OCI-LY7 (cell line): ENCODE measurements at regions not wholly inside any gene's neighbourhood (a gene's known extent, or its start where the extent isn't known, plus 50 kb on each side); places are given as distances from the start of the nearest gene placed in this dataset.

Source experiments
- BruUV-seq: library from RNA; stranded (reverse); fragments of 400-500 nt; replicated peaks from 2 replicates; lab custom pipeline; 2021; lab: Mats Ljungman, UMichigan
- CTCF ChIA-PET: fragments of 300-600 bp; sonication (Branson Sonifier 250); formaldehyde crosslinking; loops from one replicate; lab custom pipeline; 2022; ENCODE audit warnings: antibody characterized with exemption; ENCODE audit not compliant: unreplicated experiment; lab: Charles Lee
- POLR2A ChIA-PET: fragments of 300-600 bp; sonication (Branson Sonifier 250); formaldehyde crosslinking; loops from one replicate; lab custom pipeline; 2022; ENCODE audit warnings: antibody characterized with exemption; lab: Charles Lee
- DNase-seq: peaks from one replicate; pipeline ENCODE4 v3.0.0-alpha.2; 2015; ENCODE audit warnings: low spot score
- H2AFZ ChIP-seq: fragments of 200-600 bp; sonication (generic), shearing (Covaris generic); 2 replicates; pipeline ENCODE4 v1.6.1; 2014; ENCODE audit warnings: mild to moderate bottlenecking, antibody characterized with exemption, low read length, moderate library complexity
- H3K27ac ChIP-seq: fragments of 200-600 bp; sonication (generic); 2 replicates; pipeline ENCODE4 v1.5.1; 2014; ENCODE audit warnings: mixed run types, low read depth, mild to moderate bottlenecking, moderate library complexity, low read length, inconsistent platforms; ENCODE audit not compliant: poor library complexity, severe bottlenecking
- H3K36me3 ChIP-seq: fragments of 200-600 bp; sonication (generic); 2 replicates; pipeline ENCODE4 v1.6.1; 2014; ENCODE audit warnings: mild to moderate bottlenecking, antibody characterized with exemption, low read length, moderate library complexity, mixed read lengths; ENCODE audit not compliant: insufficient read depth
- H3K4me1 ChIP-seq: fragments of 200-600 bp; sonication (generic); 2 replicates; pipeline ENCODE4 v1.5.1; 2014; ENCODE audit warnings: mild to moderate bottlenecking, low read length; ENCODE audit not compliant: insufficient read depth, poor library complexity, severe bottlenecking
- H3K4me2 ChIP-seq: fragments of 200-600 bp; sonication (generic); 2 replicates; pipeline ENCODE4 v1.6.1; 2014; ENCODE audit warnings: mild to moderate bottlenecking, low read length
- H3K4me3 ChIP-seq: fragments of 200-600 bp; sonication (generic); 2 replicates; pipeline ENCODE4 v1.5.1; 2014; ENCODE audit warnings: mild to moderate bottlenecking, low read depth, low read length; ENCODE audit not compliant: poor library complexity, severe bottlenecking
- H3K79me2 ChIP-seq: fragments of 200-600 bp; sonication (generic); 2 replicates; pipeline ENCODE4 v1.6.1; 2016; ENCODE audit warnings: low read depth, mild to moderate bottlenecking, low read length, moderate library complexity, mixed read lengths; ENCODE audit not compliant: insufficient read depth
- H3K9me2 ChIP-seq: fragments of 200-600 bp; sonication (generic); 2 replicates; pipeline ENCODE4 v1.6.1; 2016; ENCODE audit warnings: mild to moderate bottlenecking, low read length, mixed read lengths; ENCODE audit not compliant: insufficient read depth
- H3K9me3 ChIP-seq: fragments of 200-600 bp; sonication (generic); 2 replicates; pipeline ENCODE4 v1.6.1; 2014; ENCODE audit warnings: mild to moderate bottlenecking, mixed run types, low read length, mixed read lengths
- H4K20me1 ChIP-seq: fragments of 200-600 bp; sonication (generic); 2 replicates; pipeline ENCODE4 v1.6.1; 2014; ENCODE audit warnings: mild to moderate bottlenecking, antibody characterized with exemption, low read length, moderate library complexity, mixed read lengths; ENCODE audit not compliant: insufficient read depth
- EZH2phosphoT487 ChIP-seq: fragments of 200-600 bp; sonication (generic); IDR thresholded peaks from 2 replicates; pipeline ENCODE4 v1.6.1; 2018; ENCODE audit warnings: low read depth, borderline replicate concordance, mild to moderate bottlenecking, mixed run types, antibody characterized with exemption, low read length, moderate library complexity, mixed read lengths
- intact Hi-C: fragments of 100-400 bp; cut with micrococcal nuclease; formaldehyde crosslinking; loops from one replicate; pipeline ENCODE4 v1.10.0; 2022; ENCODE audit not compliant: unreplicated experiment
- TF ChIP-seq, protein P1 (sequence below): fragments of 200-600 bp; sonication (generic); conservative IDR thresholded peaks from 2 replicates; pipeline ENCODE4 v1.5.1; 2014; ENCODE audit warnings: mild to moderate bottlenecking, antibody characterized with exemption, low read length, moderate library complexity, mixed read lengths

- no peaks in the 10 kb centered on the region for H3K4me1 ChIP-seq
- DNase-seq: no peak
- no peaks in the 10 kb centered on the region for H3K36me3 ChIP-seq
- no peak overlapping the region for H3K27ac ChIP-seq
- CTCF ChIA-PET: no interaction called here
- intact Hi-C loops: no loop called here
- H3K9me3 ChIP-seq: no peaks in the 10 kb centered on the region
- no peak overlapping the region for H2AFZ ChIP-seq
- POLR2A ChIA-PET: no interaction called here
- H3K9me2 ChIP-seq: no peaks in the 10 kb centered on the region
- H4K20me1 ChIP-seq: no peaks in the 10 kb centered on the region
- no TSS peak for BruUV-seq
- TF ChIP-seq, protein P1, sequence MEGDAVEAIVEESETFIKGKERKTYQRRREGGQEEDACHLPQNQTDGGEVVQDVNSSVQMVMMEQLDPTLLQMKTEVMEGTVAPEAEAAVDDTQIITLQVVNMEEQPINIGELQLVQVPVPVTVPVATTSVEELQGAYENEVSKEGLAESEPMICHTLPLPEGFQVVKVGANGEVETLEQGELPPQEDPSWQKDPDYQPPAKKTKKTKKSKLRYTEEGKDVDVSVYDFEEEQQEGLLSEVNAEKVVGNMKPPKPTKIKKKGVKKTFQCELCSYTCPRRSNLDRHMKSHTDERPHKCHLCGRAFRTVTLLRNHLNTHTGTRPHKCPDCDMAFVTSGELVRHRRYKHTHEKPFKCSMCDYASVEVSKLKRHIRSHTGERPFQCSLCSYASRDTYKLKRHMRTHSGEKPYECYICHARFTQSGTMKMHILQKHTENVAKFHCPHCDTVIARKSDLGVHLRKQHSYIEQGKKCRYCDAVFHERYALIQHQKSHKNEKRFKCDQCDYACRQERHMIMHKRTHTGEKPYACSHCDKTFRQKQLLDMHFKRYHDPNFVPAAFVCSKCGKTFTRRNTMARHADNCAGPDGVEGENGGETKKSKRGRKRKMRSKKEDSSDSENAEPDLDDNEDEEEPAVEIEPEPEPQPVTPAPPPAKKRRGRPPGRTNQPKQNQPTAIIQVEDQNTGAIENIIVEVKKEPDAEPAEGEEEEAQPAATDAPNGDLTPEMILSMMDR: no peak
- TF ChIP-seq EZH2phosphoT487: no peak
- H3K4me2 ChIP-seq: no peak overlapping the region
- no peaks in the 10 kb centered on the region for H3K79me2 ChIP-seq
- H3K4me3 ChIP-seq: no peak overlapping the region
These were observed 111.8 kb upstream of the GDF10 start for GRCh38 chr10:47188156-47188555.

DNA sequence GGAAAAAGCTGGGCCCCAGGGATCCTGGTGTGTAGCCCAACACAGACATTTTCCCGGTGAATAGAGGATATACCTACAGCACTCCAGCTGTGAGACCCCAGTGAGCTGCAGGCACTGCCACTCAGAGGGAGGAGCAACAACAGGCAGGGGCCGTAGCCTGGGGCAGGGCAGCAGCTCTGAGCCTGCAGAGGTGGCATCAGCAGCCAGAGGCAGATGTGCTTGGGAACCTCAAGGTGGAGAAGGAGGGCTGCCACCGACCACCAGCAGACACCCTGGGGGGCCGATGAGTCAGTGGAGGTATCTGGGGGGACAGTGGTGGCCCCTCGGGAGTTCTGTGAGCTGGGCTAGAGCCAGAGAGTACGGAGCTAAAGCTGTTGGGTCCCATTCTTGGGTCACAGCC lies 110.2 kb upstream of the GDF10 start:
- CTCF ChIA-PET: no interaction called here
- BruUV-seq: no TSS peak
- H3K36me3 ChIP-seq: no peaks in the 10 kb centered on the region
- DNase-seq: no peak
- H3K4me2 ChIP-seq: no peak overlapping the region
- no peak overlapping the region for H3K27ac ChIP-seq
- no peak overlapping the region for H3K4me3 ChIP-seq
- POLR2A ChIA-PET: no interaction called here
- TF ChIP-seq EZH2phosphoT487: no peak
- TF ChIP-seq, protein P1: no peak
- H3K4me1 ChIP-seq: no peaks in the 10 kb centered on the region
- H3K9me3 ChIP-seq: no peaks in the 10 kb centered on the region
- no peaks in the 10 kb centered on the region for H3K9me2 ChIP-seq
- H4K20me1 ChIP-seq: no peaks in the 10 kb centered on the region
- no peak overlapping the region for H2AFZ ChIP-seq
- no peaks in the 10 kb centered on the region for H3K79me2 ChIP-seq
- intact Hi-C loops: no loop called here

DNA sequence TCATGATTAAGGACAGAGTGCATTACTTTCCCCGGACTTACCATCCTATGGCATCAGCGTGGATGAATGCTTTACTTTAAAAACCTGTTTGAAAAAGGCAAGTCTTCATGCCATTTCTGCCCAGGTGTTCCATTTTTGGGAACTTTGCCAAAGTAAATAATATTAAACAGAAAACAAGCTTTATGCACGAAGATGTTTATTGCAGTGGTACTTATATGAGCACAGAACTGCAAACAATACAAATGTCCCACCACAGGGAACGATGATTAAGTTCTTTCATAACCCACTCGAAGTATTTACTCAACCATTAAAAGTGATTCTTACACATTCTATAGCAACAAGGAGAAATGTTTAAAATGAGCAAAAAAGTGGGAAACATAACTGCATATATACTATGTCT lies 109.7 kb upstream of the GDF10 start:
- Histone ChIP-seq H4K20me1 (no peaks in the 10 kb centered on the region), H3K4me2 (no peak overlapping the region), H3K9me2 (no peaks in the 10 kb centered on the region), H2AFZ (no peak overlapping the region), H3K27ac (no peak overlapping the region), H3K9me3 (no peaks in the 10 kb centered on the region), H3K36me3 (no peaks in the 10 kb centered on the region), H3K79me2 (no peaks in the 10 kb centered on the region), H3K4me3 (no peak overlapping the region), H3K4me1 (no peaks in the 10 kb centered on the region)
- BruUV-seq: no TSS peak
- DNase-seq: no peak
- CTCF ChIA-PET: no interaction called here
- intact Hi-C loops: no loop called here
- POLR2A ChIA-PET: no interaction called here
- TF ChIP-seq EZH2phosphoT487: no peak
- TF ChIP-seq, protein P1: no peak
